ENCODE measurements at regions not wholly inside any gene's neighbourhood (a gene's known extent, or its start where the extent isn't known, plus 50 kb on each side); places are given as distances from the start of the nearest gene placed in this dataset.

- Histone ChIP-seq H3K36me3 (replicated peaks in 1 of 2) (no peaks in the 10 kb centered on the region), H3K9me3 (replicated peaks in 1 of 3) (no peaks in the 10 kb centered on the region), H3K4me3 (no peak overlapping the region), H3K27me3 (no peaks in the 10 kb centered on the region), H3K4me1 (replicated peaks in 1 of 2) (peaks cover 18 to 29% of the 10 kb centered on the region in 2 donors), H3K27ac (peak overlapping the region in 2 of 5 donors; percentile 79 to 93)
- DNase-seq = peak in 3 of 7 donors; percentile 16 to 32 (median 31)
- intact Hi-C loops (cut with DNase I) = no loop called here
- 74 to 78% (median 75%) methylated on average over 14 to 20 of the region's 20 CpGs for WGBS, 4 donors
- TF ChIP-seq POLR2A (IDR thresholded peaks at IDR 0.05) (no peak), CTCF (IDR thresholded peaks at IDR 0.05) (no peak)
Observed at GRCh38 chr20:50295762-50296449, 105.3 kb downstream of the CEBPB start.

GRCh38 chr20:50296450-50297375, 106.1 kb downstream of the CEBPB start:
- Histone ChIP-seq H3K9me3 (replicated peaks in 1 of 3) (no peaks in the 10 kb centered on the region), H3K4me1 (replicated peaks in 1 of 2) (peaks cover 16 to 24% of the 10 kb centered on the region in 2 donors), H3K4me3 (no peak overlapping the region), H3K27me3 (no peaks in the 10 kb centered on the region), H3K27ac (peak overlapping the region in 4 of 5 donors; percentile 18 to 93 (median 49)), H3K36me3 (replicated peaks in 1 of 2) (no peaks in the 10 kb centered on the region)
- peak in 2 of 7 donors; percentile 37 to 50 for DNase-seq
- TF ChIP-seq POLR2A (IDR thresholded peaks at IDR 0.05) (no peak), CTCF (IDR thresholded peaks at IDR 0.05) (no peak)
- intact Hi-C loops (cut with DNase I) = no loop called here
- 87 to 90% (median 89%) methylated on average over 16 to 18 of the region's 18 CpGs for WGBS, 4 donors

GRCh38 chr20:50297498-50298376, 107.1 kb downstream of the CEBPB start:
- Histone ChIP-seq H3K27me3 (no peaks in the 10 kb centered on the region), H3K4me1 (replicated peaks in 1 of 2) (peaks cover 5 to 14% of the 10 kb centered on the region in 2 donors), H3K9me3 (replicated peaks in 1 of 3) (no peaks in the 10 kb centered on the region), H3K4me3 (no peak overlapping the region), H3K27ac (peak overlapping the region in 3 of 5 donors; percentile 3 to 93 (median 79)), H3K36me3 (replicated peaks in 1 of 2) (no peaks in the 10 kb centered on the region)
- peak in 2 of 7 donors; percentile 21 to 24 for DNase-seq
- TF ChIP-seq CTCF (IDR thresholded peaks at IDR 0.05) (no peak), POLR2A (IDR thresholded peaks at IDR 0.05) (no peak)
- 79 to 87% (median 81%) methylated on average over 14 of the region's 14 CpGs for WGBS, 4 donors
- intact Hi-C loops (cut with DNase I) = no loop called here

Measured in adrenal gland (tissue), 9 donors.